ENCODE measurements at regions not wholly inside any gene's neighbourhood (a gene's known extent, or its start where the extent isn't known, plus 50 kb on each side); places are given as distances from the start of the nearest gene placed in this dataset.
"Not testable (repeated sequence)": the region's sequence is repeated elsewhere in the genome, so short reads cannot be mapped to it uniquely, and the experiment has no call there.

DNA sequence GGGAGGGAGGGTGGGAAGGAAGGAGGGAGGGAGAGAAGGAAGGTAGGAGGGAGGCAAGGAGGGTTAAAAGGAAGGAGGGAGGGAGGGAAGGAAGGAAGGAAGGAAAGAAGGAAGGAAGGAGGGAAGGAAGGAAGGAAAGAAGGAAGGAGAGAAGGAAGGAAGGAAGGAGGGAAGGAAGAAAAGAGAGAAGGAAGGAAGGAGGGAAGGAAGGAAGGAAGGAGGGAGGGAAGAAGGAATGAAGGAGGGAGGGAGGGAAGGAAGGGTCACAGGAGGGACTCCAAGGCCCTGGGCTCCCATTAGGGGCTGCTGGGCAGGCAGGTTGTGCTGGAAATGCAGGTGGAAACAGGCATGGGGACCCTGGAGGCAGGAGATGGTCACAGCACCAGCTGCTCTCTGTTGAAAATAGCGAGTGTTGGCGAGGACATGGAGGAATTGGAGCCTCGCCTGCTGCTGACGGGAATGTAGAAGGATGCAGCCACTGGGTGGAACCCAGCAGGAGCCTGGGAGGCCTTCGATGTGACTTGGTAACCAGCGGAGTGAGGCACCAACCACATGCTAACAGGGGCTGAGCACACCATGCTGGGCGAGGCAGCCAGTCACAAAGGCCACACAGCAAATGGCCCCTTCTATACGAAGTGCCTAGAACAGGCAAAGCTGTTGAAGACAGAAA is 217.3 kb upstream of the SGCG start:
- TF ChIP-seq POLR2A (IDR thresholded peaks at IDR 0.05; ENCODE audit: extremely low read depth, insufficient read length): not testable (repeated sequence)
- TF ChIP-seq, protein P1, sequence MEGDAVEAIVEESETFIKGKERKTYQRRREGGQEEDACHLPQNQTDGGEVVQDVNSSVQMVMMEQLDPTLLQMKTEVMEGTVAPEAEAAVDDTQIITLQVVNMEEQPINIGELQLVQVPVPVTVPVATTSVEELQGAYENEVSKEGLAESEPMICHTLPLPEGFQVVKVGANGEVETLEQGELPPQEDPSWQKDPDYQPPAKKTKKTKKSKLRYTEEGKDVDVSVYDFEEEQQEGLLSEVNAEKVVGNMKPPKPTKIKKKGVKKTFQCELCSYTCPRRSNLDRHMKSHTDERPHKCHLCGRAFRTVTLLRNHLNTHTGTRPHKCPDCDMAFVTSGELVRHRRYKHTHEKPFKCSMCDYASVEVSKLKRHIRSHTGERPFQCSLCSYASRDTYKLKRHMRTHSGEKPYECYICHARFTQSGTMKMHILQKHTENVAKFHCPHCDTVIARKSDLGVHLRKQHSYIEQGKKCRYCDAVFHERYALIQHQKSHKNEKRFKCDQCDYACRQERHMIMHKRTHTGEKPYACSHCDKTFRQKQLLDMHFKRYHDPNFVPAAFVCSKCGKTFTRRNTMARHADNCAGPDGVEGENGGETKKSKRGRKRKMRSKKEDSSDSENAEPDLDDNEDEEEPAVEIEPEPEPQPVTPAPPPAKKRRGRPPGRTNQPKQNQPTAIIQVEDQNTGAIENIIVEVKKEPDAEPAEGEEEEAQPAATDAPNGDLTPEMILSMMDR (IDR thresholded peaks at IDR 0.05; ENCODE audit: low read depth, low read length): not testable (repeated sequence)
